K562 (cell line): ENCODE measurements at regions not wholly inside any gene's neighbourhood (a gene's known extent, or its start where the extent isn't known, plus 50 kb on each side); places are given as distances from the start of the nearest gene placed in this dataset.

Experiments
- CTCF ChIP-seq, 3 experiments: IDR thresholded peaks in 2 of 3; conservative IDR thresholded peaks in 1 of 3; 2 replicates each; pipeline ENCODE4 v1.5.1; 2011 to 2012; ENCODE audit warnings: low read length in 3 of 3, mild to moderate bottlenecking in 3 of 3, control low read depth in 2 of 3, improper control_type of control experiment in 1 of 3, inconsistent platforms in 1 of 3, low read depth in 1 of 3, mixed read lengths in 1 of 3, moderate library complexity in 1 of 3; ENCODE audit not compliant: insufficient read depth in 2 of 3
- FOXK2 ChIP-seq, 2 experiments: fragments of 450-650 bp; IDR thresholded peaks in 1 of 2; conservative IDR thresholded peaks in 1 of 2; 2 replicates each; pipeline ENCODE4 v1.6.1; 2016; ENCODE audit warnings: low read depth in 2 of 2, mild to moderate bottlenecking in 1 of 2
- MAX ChIP-seq: sonication (generic); formaldehyde crosslinking; IDR thresholded peaks from 2 replicates; pipeline ENCODE4 v1.9.0; 2022; ENCODE audit warnings: mild to moderate bottlenecking, missing genetic modification reagents
- RAD21 ChIP-seq, 2 experiments: fragments of 250-450 bp in 1 of 2; fragments of 450-650 bp in 1 of 2; sonication (Bioruptor Pico) in 1 of 2; formaldehyde crosslinking in 1 of 2; IDR thresholded peaks in 1 of 2; conservative IDR thresholded peaks in 1 of 2; 2 replicates each; pipeline versions ENCODE4 v1.4.0 to v1.8.0; 2020 to 2022; ENCODE audit warnings: mild to moderate bottlenecking in 2 of 2, moderate library complexity in 1 of 2
- TCF7L2 ChIP-seq: fragments of 150-350 bp; IDR thresholded peaks from 2 replicates; pipeline ENCODE4 v1.6.1; 2016; ENCODE audit warnings: low read depth, mild to moderate bottlenecking, low read length, moderate library complexity
- ZBTB26 ChIP-seq: fragments of 450-650 bp; formaldehyde crosslinking; IDR thresholded peaks from 2 replicates; pipeline ENCODE4 v1.4.0; 2022; ENCODE audit warnings: missing genetic modification characterization
- ZNF232 ChIP-seq: sonication (generic); formaldehyde crosslinking; IDR thresholded peaks from 2 replicates; pipeline ENCODE4 v1.8.0; 2022; ENCODE audit warnings: mild to moderate bottlenecking, missing genetic modification reagents

GRCh38 chr14:87309557-87309956 is 683.4 kb downstream of the GALC start:
- TF ChIP-seq RAD21 (CRISPR knock-in tag; conservative IDR thresholded peaks at IDR 0.05 in 1 of 2, IDR thresholded peaks at IDR 0.05 in 1 of 2) (no peak), CTCF (IDR thresholded peaks at IDR 0.05 in 2 of 3, conservative IDR thresholded peaks at IDR 0.05 in 1 of 3; ENCODE audit: insufficient read depth in 2 of 3, low read depth in 1 of 3, low read length in 3 of 3) (no peak), TCF7L2 (no peak), ZNF232 (CRISPR knock-in tag) (no peak), FOXK2 (conservative IDR thresholded peaks at IDR 0.05 in 1 of 2, IDR thresholded peaks at IDR 0.05 in 1 of 2; ENCODE audit: low read depth in 2 of 2) (no peak), MAX (CRISPR knock-in tag) (no peak), ZBTB26 (CRISPR knock-in tag) (no peak)
